HAP-1 (cell line): ENCODE measurements at regions not wholly inside any gene's neighbourhood (a gene's known extent, or its start where the extent isn't known, plus 50 kb on each side); places are given as distances from the start of the nearest gene placed in this dataset.

ENCODE experiments used
- DNase-seq, 2 experiments: peaks; one replicate each; pipeline ENCODE4 v3.0.0-alpha.2; 2016 to 2020; ENCODE audit warnings: low spot score in 2 of 2
- H3K27me3 ChIP-seq: fragments of 250-450 bp; sonication (Bioruptor Pico); 2 replicates; pipeline ENCODE4 v1.5.1; 2020; ENCODE audit warnings: low read depth, mild to moderate bottlenecking, moderate library complexity
- H3K36me3 ChIP-seq: fragments of 250-450 bp; sonication (Bioruptor Pico); replicated peaks from 2 replicates; pipeline ENCODE4 v1.5.1; 2020; ENCODE audit warnings: mild to moderate bottlenecking
- H3K4me1 ChIP-seq: fragments of 250-450 bp; sonication (Bioruptor Pico); 2 replicates; pipeline ENCODE4 v1.5.1; 2020; ENCODE audit warnings: mild to moderate bottlenecking
- H3K4me3 ChIP-seq: fragments of 250-450 bp; sonication (Bioruptor Pico); 2 replicates; pipeline ENCODE4 v1.5.1; 2020; ENCODE audit warnings: mild to moderate bottlenecking, moderate library complexity
- H3K9me3 ChIP-seq: fragments of 250-450 bp; sonication (Bioruptor Pico); 2 replicates; pipeline ENCODE4 v1.5.1; 2020; ENCODE audit warnings: mild to moderate bottlenecking, moderate library complexity
- in situ Hi-C: fragments of 300-500 bp; cut with MboI; formaldehyde crosslinking; loops from 3 replicates; pipeline ENCODE4 v1.14.3; 2020; ENCODE audit warnings: low sequenced_read_pairs, inconsistent platforms, mixed read lengths

DNA sequence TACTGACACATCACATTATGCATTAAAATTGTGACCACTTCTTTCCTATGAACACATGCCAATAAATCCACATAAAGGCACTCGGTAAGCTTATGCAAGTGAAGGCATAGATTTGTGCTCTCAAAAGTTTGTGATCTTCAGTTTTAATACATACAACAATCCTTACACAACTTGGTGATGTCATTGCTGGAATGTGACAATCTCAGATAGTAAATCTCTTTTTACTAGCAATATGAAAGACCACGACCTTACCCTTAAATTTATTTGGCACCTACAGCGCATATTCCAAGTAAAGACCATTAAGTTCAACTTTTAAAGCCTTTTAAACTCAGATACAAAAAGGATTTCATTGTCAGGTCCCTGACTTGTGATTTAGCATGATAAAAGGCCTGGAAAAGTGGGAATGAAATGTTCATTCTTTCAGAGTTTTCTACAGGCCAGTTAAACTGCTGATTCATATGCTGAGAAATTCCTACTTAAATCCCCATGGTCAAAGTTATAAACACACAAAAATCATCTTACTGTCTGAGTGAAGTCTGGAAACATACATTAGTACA, 157.4 kb downstream of the SIPA1L2 start:
- Histone ChIP-seq H3K4me1 (peaks cover 34% of the 10 kb centered on the region), H3K36me3 (no peaks in the 10 kb centered on the region; the same call in 1 of the 2 replicates), H3K4me3 (no peak overlapping the region), H3K9me3 (no peaks in the 10 kb centered on the region), H3K27me3 (no peaks in the 10 kb centered on the region)
- in situ Hi-C loops, result no loop called here
- DNase-seq, result peak; percentile 32 to 99

DNA sequence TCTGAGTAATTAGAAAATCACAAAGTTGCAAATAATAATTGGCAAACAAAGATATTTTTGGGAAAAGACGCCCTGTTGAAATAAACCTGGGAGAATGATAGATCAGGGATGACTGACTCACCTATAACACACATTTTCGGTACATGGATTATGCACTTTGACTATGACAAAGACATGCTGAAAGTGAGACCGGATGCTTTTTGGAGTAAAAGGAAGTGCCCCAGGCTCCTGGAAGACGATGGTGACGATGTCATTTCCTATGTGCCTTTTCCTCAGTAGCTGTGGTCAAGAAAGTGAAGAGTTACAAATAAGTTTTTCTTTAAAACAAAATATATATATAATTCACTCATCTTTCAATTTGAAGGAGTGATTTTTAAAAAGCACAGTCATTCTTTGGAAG, 158.7 kb downstream of the SIPA1L2 start:
- H3K4me3 ChIP-seq, result no peak overlapping the region
- peaks cover 34% of the 10 kb centered on the region for H3K4me1 ChIP-seq
- in situ Hi-C loops, result no loop called here
- H3K27me3 ChIP-seq, result no peaks in the 10 kb centered on the region
- DNase-seq, result no peak
- H3K9me3 ChIP-seq, result no peaks in the 10 kb centered on the region
- H3K36me3 ChIP-seq, result no peaks in the 10 kb centered on the region; the same call in 1 of the 2 replicates

DNA sequence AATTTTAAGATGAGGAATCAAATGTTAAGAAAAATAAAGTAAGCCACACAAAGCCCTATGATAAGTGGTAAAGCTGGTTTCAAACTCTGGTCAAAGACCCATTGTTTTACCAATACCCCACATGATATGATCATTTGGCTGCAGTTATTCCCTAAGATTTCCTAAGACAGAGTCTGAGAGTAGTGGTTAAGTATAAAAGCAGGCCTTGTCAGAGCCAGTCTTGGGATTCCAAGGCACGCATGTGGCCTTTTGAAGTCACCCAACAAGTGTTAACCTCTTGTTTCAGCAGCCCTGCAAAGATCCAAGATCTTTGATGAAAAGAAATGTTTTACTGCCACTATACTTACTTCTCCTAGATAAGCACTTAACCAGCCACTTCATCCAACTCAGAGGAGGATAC, 159.2 kb downstream of the SIPA1L2 start:
- Histone ChIP-seq H3K9me3 (no peaks in the 10 kb centered on the region), H3K4me3 (no peak overlapping the region), H3K36me3 (no peaks in the 10 kb centered on the region; the same call in 1 of the 2 replicates), H3K4me1 (peaks cover 34% of the 10 kb centered on the region), H3K27me3 (no peaks in the 10 kb centered on the region)
- no peak for DNase-seq
- in situ Hi-C loops, result no loop called here

DNA sequence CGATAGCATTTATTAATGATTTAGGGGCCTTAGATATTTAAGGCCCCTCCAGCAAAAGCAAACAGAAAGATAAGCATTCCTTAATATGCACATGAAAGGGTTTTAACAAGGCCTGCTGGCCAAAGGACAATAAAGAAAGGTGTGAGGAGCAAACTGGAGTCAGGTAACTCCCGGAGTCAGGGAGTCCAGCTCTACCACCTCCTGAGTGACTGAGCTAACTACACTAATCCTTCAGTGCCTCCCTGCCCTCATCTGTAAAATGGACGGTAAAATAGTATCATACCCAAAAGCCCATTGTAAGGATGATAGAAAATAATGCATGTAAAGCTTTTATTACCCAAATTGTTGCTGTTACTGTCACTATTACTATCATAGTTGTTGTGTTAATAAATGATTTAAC, 161.7 kb downstream of the SIPA1L2 start:
- Histone ChIP-seq H3K36me3 (peaks cover 4% of the 10 kb centered on the region), H3K27me3 (no peaks in the 10 kb centered on the region)
- in situ Hi-C loops, result no loop called here

DNA sequence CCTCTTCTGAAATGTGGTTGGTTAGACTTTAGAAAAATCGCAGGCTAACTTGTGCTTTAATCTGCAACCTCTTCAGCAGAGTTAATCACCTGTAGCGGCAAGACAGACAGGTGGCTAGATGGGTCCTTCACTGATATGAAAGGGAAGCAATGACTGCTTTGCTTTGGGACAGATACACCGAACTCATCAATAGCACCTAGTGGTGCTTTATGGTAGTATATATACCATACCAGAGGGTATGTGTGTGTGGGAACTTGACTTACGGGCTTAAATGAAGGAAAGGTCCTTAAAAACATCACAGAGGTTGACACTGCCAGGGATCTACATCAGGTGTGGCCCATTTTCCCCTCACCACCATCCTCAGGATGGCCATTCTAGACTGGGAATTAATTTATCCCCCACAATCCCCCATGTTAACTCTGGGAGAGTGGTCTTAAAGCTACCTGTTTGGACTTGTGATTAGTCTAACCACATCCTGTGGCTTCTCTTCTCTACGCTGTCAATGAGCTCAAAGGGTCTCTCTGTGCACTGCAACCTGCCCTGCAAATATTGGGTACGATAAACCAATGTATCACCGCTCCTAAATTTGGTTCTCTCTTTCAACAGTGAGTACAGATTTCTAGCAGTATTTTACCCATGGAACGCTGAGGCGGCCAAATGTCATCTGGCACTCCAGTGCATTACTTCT, 162.7 kb downstream of the SIPA1L2 start:
- H3K4me3 ChIP-seq, result no peak overlapping the region
- H3K4me1 ChIP-seq, result peaks cover 26% of the 10 kb centered on the region
- no peaks in the 10 kb centered on the region for H3K9me3 ChIP-seq
- DNase-seq, result no peak
- H3K27me3 ChIP-seq, result no peaks in the 10 kb centered on the region
- in situ Hi-C loops, result no loop called here
- H3K36me3 ChIP-seq, result peaks cover 4% of the 10 kb centered on the region

More for the DNA sequence above, 161.7 kb downstream of the SIPA1L2 start:
- Histone ChIP-seq H3K9me3 (no peaks in the 10 kb centered on the region), H3K4me1 (peaks cover 22% of the 10 kb centered on the region), H3K4me3 (no peak overlapping the region)
- no peak for DNase-seq

DNA sequence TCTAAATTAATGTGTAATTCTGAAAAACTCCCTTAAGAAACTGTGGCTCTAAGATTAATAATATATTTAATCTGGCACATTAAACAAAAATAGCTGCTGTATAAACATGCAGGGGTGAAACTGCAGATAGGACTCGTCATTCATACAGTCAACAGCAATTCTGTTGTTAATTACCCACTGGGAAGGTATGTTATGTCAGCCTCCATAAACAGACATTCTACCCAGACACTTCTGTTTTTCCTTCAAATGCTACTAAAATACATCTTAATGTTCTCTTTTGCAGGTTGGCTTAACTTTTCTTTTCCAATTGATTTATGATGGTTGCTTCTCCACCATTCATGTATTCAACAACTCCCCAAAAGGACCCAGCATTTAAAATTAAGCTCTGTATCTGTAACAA, 165.6 kb downstream of the SIPA1L2 start:
- Histone ChIP-seq H3K27me3 (no peaks in the 10 kb centered on the region), H3K9me3 (no peaks in the 10 kb centered on the region), H3K4me3 (no peak overlapping the region), H3K36me3 (peaks cover 7% of the 10 kb centered on the region), H3K4me1 (peaks cover 25% of the 10 kb centered on the region)
- no peak for DNase-seq
- in situ Hi-C loops, result no loop called here

DNA sequence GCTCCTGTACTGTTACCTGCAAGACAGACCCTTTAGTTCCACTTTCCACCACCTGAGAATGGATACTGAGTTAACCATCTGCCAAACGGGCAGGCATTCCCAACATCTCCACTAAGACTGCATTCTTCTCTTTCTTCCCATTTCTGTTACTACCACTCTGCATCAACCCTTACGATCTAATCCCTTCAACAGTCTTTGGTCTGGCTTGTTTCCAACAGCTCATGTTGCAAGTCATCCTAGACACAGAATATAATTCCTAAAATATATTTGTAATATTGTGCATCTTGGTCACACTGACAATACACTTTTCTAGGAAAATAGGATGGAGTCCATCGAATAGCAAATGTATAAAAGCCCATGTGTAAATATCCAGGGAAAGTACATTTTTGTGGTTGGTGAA, 166.7 kb downstream of the SIPA1L2 start:
- in situ Hi-C loops, result no loop called here
- Histone ChIP-seq H3K36me3 (peaks cover 7% of the 10 kb centered on the region), H3K4me1 (peaks cover 34% of the 10 kb centered on the region), H3K9me3 (no peaks in the 10 kb centered on the region), H3K27me3 (no peaks in the 10 kb centered on the region), H3K4me3 (no peak overlapping the region)
- no peak for DNase-seq

DNA sequence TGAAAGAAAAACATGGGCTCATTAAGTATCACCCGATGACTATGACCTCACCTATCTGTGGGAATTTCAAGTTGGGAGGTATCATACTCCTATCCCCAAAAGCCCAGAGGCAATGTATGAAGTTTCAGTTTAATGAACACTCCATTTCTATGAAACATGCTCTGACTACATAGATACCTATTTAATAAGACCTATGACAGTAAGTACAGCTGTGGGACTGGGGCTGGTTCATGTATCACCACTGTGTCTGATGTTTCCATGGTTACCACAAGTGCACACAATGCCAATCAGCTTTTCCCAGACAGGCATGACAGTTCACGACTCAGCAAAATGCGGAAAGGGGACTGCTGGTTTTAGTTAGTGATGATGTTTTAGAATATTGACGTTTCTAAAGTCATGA, 167.7 kb downstream of the SIPA1L2 start:
- Histone ChIP-seq H3K27me3 (no peaks in the 10 kb centered on the region), H3K4me3 (no peak overlapping the region), H3K36me3 (peaks cover 7% of the 10 kb centered on the region), H3K4me1 (peaks cover 44% of the 10 kb centered on the region), H3K9me3 (no peaks in the 10 kb centered on the region)
- peak; percentile 20 to 44 for DNase-seq
- in situ Hi-C loops, result no loop called here

DNA sequence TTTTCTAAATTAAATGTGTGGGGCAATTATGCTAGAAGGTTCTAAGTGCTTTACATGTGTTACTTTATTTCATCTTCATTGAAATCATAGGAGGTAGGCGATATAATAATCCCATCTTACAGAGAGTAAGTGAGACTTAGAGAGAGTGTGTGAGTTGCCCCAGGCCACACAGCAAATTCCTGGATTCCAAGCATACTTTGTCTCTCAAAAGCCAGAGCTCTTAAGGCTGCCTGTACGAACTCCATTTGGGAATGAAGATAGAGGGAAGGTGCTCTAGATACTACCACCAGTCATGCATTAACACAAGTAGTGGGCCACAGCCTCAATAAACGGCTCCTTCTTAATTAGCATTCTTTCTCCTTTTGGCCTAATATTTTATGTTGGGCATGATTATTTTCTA, 170.1 kb downstream of the SIPA1L2 start:
- DNase-seq, result peak; percentile 51 to 63
- Histone ChIP-seq H3K4me3 (no peak overlapping the region), H3K27me3 (no peaks in the 10 kb centered on the region), H3K36me3 (peaks cover 6% of the 10 kb centered on the region), H3K4me1 (peaks cover 58% of the 10 kb centered on the region), H3K9me3 (no peaks in the 10 kb centered on the region)
- in situ Hi-C loops, result no loop called here

DNA sequence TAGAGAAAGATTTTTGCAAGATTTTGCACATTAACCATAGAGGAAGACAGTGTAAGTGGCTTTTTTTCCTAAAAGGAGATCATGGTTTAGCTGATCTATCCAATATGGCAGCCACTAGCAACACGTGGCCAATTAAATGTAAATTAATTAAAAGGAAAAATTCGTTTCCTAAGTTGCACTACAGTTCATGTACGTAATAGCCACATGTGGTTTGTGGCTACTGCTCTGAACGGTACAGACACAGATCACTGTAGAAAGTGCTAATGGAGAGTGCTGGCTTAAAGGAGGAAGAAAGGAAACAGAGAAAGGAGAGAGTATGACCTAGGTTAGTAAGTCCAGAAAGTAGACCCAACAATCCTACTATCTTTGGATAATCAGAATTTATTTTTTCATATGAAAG, 170.8 kb downstream of the SIPA1L2 start:
- Histone ChIP-seq H3K9me3 (no peaks in the 10 kb centered on the region), H3K4me1 (peaks cover 65% of the 10 kb centered on the region), H3K4me3 (no peak overlapping the region), H3K36me3 (peaks cover 3% of the 10 kb centered on the region; the same call in 1 of the 2 replicates), H3K27me3 (no peaks in the 10 kb centered on the region)
- no peak for DNase-seq
- in situ Hi-C loops, result no loop called here

DNA sequence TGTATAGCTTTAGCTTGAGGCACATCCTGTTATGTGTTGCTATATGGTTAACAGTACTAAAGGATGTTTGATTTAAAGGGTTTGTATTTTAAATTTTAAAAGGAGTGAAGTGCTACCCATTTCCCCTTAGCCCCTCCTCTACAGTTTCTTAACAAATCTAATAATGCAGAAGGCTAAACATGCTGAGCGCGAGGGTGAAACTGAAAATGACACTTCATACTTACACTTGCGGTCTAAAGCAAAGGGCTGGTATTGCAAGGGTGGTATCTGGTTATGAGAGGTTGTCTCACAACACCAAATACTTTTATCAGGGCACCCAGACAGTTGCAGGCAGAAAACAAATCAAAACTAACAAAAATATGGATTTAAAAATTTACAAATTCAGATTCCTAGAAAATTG, 172.3 kb downstream of the SIPA1L2 start:
- Histone ChIP-seq H3K4me3 (no peak overlapping the region), H3K36me3 (peaks cover 3% of the 10 kb centered on the region; the same call in 1 of the 2 replicates), H3K9me3 (no peaks in the 10 kb centered on the region), H3K4me1 (peaks cover 59% of the 10 kb centered on the region), H3K27me3 (no peaks in the 10 kb centered on the region)
- in situ Hi-C loops, result no loop called here
- DNase-seq, result no peak

DNA sequence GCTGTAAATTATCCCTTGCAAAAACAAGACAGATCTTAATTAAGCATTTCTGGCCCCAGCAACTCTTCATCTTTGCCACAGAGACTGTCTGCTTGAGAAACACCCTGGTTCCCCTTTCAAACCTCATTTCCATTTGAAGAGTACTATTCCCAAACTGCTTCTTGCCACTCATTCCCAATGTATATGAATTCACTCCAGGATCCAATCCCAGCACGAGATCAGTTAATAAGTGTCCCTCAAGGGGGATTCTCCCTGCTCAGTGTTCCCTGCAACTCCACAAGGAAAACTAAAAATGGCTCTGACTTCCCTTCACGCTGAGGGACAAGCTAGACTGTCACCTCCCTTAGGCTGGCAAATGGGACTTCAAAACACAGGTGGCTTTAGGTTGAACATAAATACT, 173.2 kb downstream of the SIPA1L2 start:
- Histone ChIP-seq H3K4me3 (no peak overlapping the region), H3K27me3 (no peaks in the 10 kb centered on the region), H3K36me3 (peaks cover 3% of the 10 kb centered on the region; the same call in 1 of the 2 replicates), H3K9me3 (no peaks in the 10 kb centered on the region), H3K4me1 (peaks cover 63% of the 10 kb centered on the region)
- DNase-seq, result peak; percentile 32 to 62
- in situ Hi-C loops, result no loop called here

DNA sequence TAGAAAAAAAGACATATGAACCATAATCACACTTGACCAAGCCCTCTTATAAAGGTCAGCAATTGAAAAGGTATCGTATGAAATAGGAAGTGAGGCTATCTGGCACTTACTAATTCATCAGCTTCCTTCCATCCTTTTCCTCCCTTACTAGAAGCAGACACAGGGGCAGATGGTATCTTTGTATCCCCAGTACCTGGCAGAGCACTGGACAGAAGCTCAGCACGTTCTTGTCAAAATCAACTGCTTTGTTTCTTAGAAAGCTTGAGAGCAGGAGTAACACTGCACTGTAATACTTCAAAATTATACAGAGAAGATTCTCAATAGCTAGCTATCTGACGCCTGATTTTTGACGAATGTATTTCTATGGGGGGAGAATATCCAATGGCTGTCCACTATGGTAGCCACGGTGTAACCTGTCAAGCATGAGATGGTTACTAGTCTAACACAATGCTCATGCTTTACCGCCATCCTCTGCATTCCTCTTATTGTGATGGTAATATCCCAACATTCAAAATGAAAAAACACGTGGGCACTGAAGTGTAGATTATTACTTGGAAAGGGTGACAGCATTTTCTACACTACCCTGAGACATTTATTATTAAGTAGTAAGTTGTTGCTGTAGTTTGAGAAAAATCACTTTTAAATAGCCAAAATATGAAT, 175.6 kb downstream of the SIPA1L2 start:
- no peak overlapping the region for H3K4me3 ChIP-seq
- peaks cover 57% of the 10 kb centered on the region for H3K4me1 ChIP-seq
- H3K36me3 ChIP-seq, result no peaks in the 10 kb centered on the region
- H3K27me3 ChIP-seq, result no peaks in the 10 kb centered on the region
- DNase-seq, result peak; percentile 58 to 95
- H3K9me3 ChIP-seq, result no peaks in the 10 kb centered on the region
- in situ Hi-C loops, result no loop called here

DNA sequence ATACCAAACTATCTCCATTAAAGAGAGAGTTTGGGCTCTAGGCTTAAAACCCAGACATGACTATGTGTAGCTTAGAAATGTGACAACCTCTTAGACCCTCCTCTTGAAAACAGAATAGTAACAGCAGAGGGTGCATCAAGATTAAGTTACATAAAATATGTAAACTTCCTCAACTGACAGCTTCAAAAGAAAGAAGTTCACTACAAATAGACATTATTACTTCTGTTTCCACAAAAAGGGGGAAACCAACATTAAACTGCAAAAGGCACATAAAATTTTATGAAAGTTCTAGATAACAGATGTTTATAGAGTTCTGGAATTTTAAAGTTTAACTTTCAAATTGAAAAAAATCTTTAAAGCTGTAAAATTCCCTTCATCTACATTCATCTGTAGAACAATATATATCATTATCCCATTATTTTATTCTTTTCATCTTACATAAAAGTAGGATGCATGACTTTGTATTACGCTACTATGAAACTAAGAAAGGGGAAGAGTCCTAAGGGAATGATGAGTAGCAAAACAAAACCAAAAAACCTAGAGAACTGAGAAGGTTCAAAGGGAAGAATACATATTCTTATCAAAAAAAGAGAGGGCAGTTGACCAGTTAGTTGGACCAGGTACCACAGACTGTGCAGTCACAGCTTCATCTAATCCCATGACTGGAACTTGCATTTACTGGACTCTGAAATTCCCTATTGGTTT, 177.0 kb downstream of the SIPA1L2 start:
- Histone ChIP-seq H3K4me3 (no peak overlapping the region), H3K36me3 (no peaks in the 10 kb centered on the region), H3K4me1 (peaks cover 44% of the 10 kb centered on the region), H3K9me3 (no peaks in the 10 kb centered on the region), H3K27me3 (no peaks in the 10 kb centered on the region)
- in situ Hi-C loops, result no loop called here
- no peak for DNase-seq
